K562 (cell line): ENCODE measurements at regions not wholly inside any gene's neighbourhood (a gene's known extent, or its start where the extent isn't known, plus 50 kb on each side); places are given as distances from the start of the nearest gene placed in this dataset.

Experiments
- ATAC-seq: fragments of 200-7000 bp; cut with Tn5 transposase; 3 replicates; pipeline ENCODE4 v1.9.1; 2020; ENCODE audit warnings: moderate library complexity
- BruUV-seq: library from RNA; stranded (reverse); fragments of 400-500 nt; replicated peaks from 2 replicates; lab custom pipeline; 2021; lab: Mats Ljungman, UMichigan
- CTCF ChIA-PET: fragments of 300-600 bp; formaldehyde crosslinking; extraction: SDS; loops from one replicate; lab custom pipeline; 2021; ENCODE audit warnings: low intra/inter-chr PET ratio; lab: Yijun Ruan, JAX
- POLR2A ChIA-PET: fragments of 300-600, 350-650 bp; sonication (Branson Sonifier 250); formaldehyde crosslinking; extraction: SDS; loops from one replicate; lab custom pipeline; 2021; ENCODE audit warnings: antibody characterized with exemption, inconsistent platforms; lab: Yijun Ruan, JAX
- DNase-seq, 4 experiments: peaks; one replicate each; pipeline versions ENCODE4 v3.0.0 to v3.0.0-alpha.2; 2011 to 2018; ENCODE audit warnings: low spot score in 3 of 4, mixed read lengths in 3 of 4; ENCODE audit errors: extremely low read depth in 1 of 4
- FAIRE-seq: peaks from 2 replicates; lab custom pipeline; 2011; peaks lifted over from hg19 to GRCh38; lab: Jason Lieb, UNC
- H2AFZ ChIP-seq: 2 replicates; pipeline ENCODE4 v1.6.0; 2011; ENCODE audit warnings: low read depth, low read length, control low read depth, inconsistent platforms
- H3K27ac ChIP-seq: fragments of 200-600 bp; 3 replicates; pipeline ENCODE4 v1.8.0; 2011; ENCODE audit warnings: low read depth, mild to moderate bottlenecking, control low read depth, inconsistent platforms, low read length, moderate library complexity, mixed read lengths; ENCODE audit errors: extremely low read depth
- H3K27me3 ChIP-seq, 2 experiments: fragments of 300-600 bp in 1 of 2; 2 replicates in 1 of 2; 3 replicates in 1 of 2; pipeline versions ENCODE4 v1.6.0 to v1.8.0; 2011; ENCODE audit warnings: inconsistent platforms in 2 of 2, low read length in 2 of 2, mild to moderate bottlenecking in 1 of 2, mixed read lengths in 1 of 2, moderate library complexity in 1 of 2; ENCODE audit not compliant: control insufficient read depth in 2 of 2, insufficient read depth in 2 of 2
- H3K36me3 ChIP-seq: fragments of 300-600 bp; 3 replicates; pipeline ENCODE4 v1.8.0; 2011; ENCODE audit warnings: mild to moderate bottlenecking, low read length, inconsistent platforms; ENCODE audit not compliant: control insufficient read depth, insufficient read depth
- H3K4me1 ChIP-seq, 2 experiments: fragments of 200-600 bp in 1 of 2; replicated peaks in 1 of 2; 2 replicates in 1 of 2; 3 replicates in 1 of 2; pipeline versions ENCODE4 v1.5.1 to v1.8.0; 2011; ENCODE audit warnings: inconsistent platforms in 2 of 2, low read length in 2 of 2, mild to moderate bottlenecking in 1 of 2, mixed read lengths in 1 of 2, moderate library complexity in 1 of 2; ENCODE audit not compliant: control insufficient read depth in 2 of 2, insufficient read depth in 2 of 2
- H3K4me2 ChIP-seq: 2 replicates; pipeline ENCODE4 v1.6.1; 2011; ENCODE audit warnings: low read length, control low read depth, inconsistent platforms, mixed read lengths; ENCODE audit not compliant: insufficient read depth
- H3K4me3 ChIP-seq: fragments of 200-600 bp; sonication (generic), shearing (Covaris generic); 2 replicates; pipeline ENCODE4 v1.5.1; 2016; ENCODE audit warnings: control low read depth, inconsistent platforms
- H3K79me2 ChIP-seq: fragments of 200-600 bp; 3 replicates; pipeline ENCODE4 v1.8.0; 2011; ENCODE audit warnings: low read length, inconsistent platforms; ENCODE audit not compliant: control insufficient read depth, insufficient read depth
- H3K9ac ChIP-seq, 2 experiments: 2 replicates each; pipeline versions ENCODE4 v1.6.0 to v1.6.1; 2011; ENCODE audit warnings: low read depth in 2 of 2, low read length in 2 of 2, control low read depth in 1 of 2, inconsistent platforms in 1 of 2, mild to moderate bottlenecking in 1 of 2, mixed read lengths in 1 of 2; ENCODE audit not compliant: insufficient read depth in 1 of 2
- H3K9me1 ChIP-seq: one replicate; pipeline ENCODE4 v1.6.0; 2011; ENCODE audit warnings: inconsistent platforms, mild to moderate bottlenecking, low read length, moderate library complexity; ENCODE audit not compliant: control insufficient read depth, insufficient read depth
- H3K9me3 ChIP-seq: replicated peaks from 2 replicates; pipeline ENCODE4 v1.5.1; 2011; ENCODE audit warnings: low read depth, low read length, inconsistent platforms; ENCODE audit not compliant: control insufficient read depth, insufficient read depth
- H4K20me1 ChIP-seq: replicated peaks from 2 replicates; pipeline ENCODE4 v1.6.1; 2011; ENCODE audit warnings: low read length, inconsistent platforms, mixed read lengths; ENCODE audit not compliant: control insufficient read depth, insufficient read depth
- BRF1 ChIP-seq: IDR thresholded peaks from 3 replicates; pipeline ENCODE4 v1.6.1; 2011; ENCODE audit warnings: borderline replicate concordance, mild to moderate bottlenecking; ENCODE audit not compliant: insufficient read length; ENCODE audit errors: extremely low read depth
- ESRRA ChIP-seq: fragments of 450-650 bp; IDR thresholded peaks from 2 replicates; pipeline ENCODE4 v1.6.1; 2014; ENCODE audit warnings: low read depth, mild to moderate bottlenecking, moderate library complexity, borderline replicate concordance
- ZC3H11A ChIP-seq: IDR thresholded peaks from 2 replicates; pipeline ENCODE4 v1.6.1; 2012; ENCODE audit warnings: low read depth, low read length, improper control_type of control experiment
- ZNF311 ChIP-seq: fragments of 250-450 bp; sonication (Bioruptor Pico); IDR thresholded peaks from 2 replicates; pipeline ENCODE4 v1.4.0; 2020; ENCODE audit warnings: mild to moderate bottlenecking, moderate library complexity
- ZNF347 ChIP-seq: fragments of 450-650 bp; formaldehyde crosslinking; IDR thresholded peaks from 2 replicates; pipeline ENCODE4 v1.4.0; 2020; ENCODE audit warnings: low read depth, mild to moderate bottlenecking, moderate library complexity
- WGBS: fragments of 100-300 bp; shearing (Covaris generic); methylation state at CpG from one replicate; pipeline ENCODE4 v1.1.6; 2016; ENCODE audit warnings: low coverage, mixed read lengths; ENCODE audit not compliant: insufficient coverage; ENCODE audit errors: missing lambda C conversion rate; 5-methylcytosine and 5-hydroxymethylcytosine counted together
- in situ Hi-C: fragments of 300-500 bp; cut with MboI; formaldehyde crosslinking; loops from 4 replicates; pipeline ENCODE4 v1.15.0; 2018; ENCODE audit warnings: inconsistent platforms, mixed read lengths
- intact Hi-C: fragments of 100-400 bp; cut with micrococcal nuclease; formaldehyde crosslinking; loops from 2 replicates; pipeline ENCODE4 v1.14.2; 2022

DNA sequence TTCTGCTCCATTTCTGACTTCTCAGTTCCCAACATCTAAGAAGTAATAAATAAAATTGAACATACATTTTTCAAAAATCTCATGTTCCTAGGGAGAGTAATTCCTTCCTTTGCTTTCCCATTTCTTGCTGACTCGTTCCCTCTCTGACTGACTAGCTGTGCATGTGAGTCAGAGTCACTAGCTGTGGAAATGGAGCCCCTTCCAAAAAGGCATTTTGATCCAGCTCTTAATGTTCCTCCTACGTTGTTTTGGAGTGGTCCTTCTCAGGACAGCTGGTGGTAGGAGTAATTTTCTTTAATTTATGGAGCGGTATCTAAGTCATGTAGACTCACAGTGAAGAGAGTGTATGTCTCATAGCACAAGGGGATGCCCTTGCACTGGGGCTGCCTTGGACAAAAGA, 460.2 kb downstream of the GADD45G start:
- WGBS, result 0% methylated on average over 3 of the region's 3 CpGs
- Histone ChIP-seq H3K9ac (no peak overlapping the region), H3K36me3 (no peaks in the 10 kb centered on the region), H3K9me1 (no peaks in the 10 kb centered on the region), H2AFZ (no peak overlapping the region), H3K4me2 (no peak overlapping the region), H3K27ac (no peak overlapping the region), H3K27me3 (no peaks in the 10 kb centered on the region), H3K9me3 (no peaks in the 10 kb centered on the region), H3K79me2 (no peaks in the 10 kb centered on the region), H3K4me3 (no peak overlapping the region)
- FAIRE-seq, result no peak
- POLR2A ChIA-PET, result no interaction called here
- in situ Hi-C loops (no loop called here), intact Hi-C loops (no loop called here)
- no TSS peak for BruUV-seq
- no peak for TF ChIP-seq ZNF311 (CRISPR knock-in tag)
- TF ChIP-seq, all 486 proteins: peak for 0
- ATAC-seq, result no peak
- CTCF ChIA-PET, result no interaction called here
- Histone ChIP-seq H4K20me1 (no peaks in the 10 kb centered on the region), H3K4me1 (no peaks in the 10 kb centered on the region)
- DNase-seq, result no peak

DNA sequence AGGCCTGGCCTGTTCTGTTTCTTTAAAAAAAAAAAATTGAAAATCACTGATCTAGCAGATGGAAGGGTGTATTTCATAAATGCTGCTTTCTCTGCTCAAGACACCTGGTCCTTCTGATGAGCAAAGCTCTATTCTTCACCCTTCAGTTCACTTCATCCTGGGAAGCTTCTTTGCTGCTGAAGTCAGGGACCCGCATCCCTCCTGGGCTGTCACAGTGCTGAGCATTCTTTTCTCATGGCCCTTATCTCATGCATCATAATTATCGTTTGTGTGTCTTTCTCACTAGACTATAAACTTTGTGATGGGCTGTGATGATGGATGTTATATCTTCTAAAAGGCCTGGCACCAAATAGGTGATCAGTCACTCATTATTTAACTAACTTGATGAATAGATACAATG, 461.0 kb downstream of the GADD45G start:
- BruUV-seq, result no TSS peak
- no peak for TF ChIP-seq ZC3H11A
- no peak for TF ChIP-seq BRF1
- TF ChIP-seq ZNF347 (CRISPR knock-in tag), result no peak
- no peak for TF ChIP-seq ESRRA
- TF ChIP-seq, all 486 proteins: peak for 0
- Histone ChIP-seq H3K4me3 (no peak overlapping the region), H3K27ac (no peak overlapping the region), H3K79me2 (no peaks in the 10 kb centered on the region), H3K4me2 (no peak overlapping the region), H3K27me3 (no peaks in the 10 kb centered on the region), H3K9ac (no peak overlapping the region), H3K9me3 (no peaks in the 10 kb centered on the region), H3K4me1 (no peaks in the 10 kb centered on the region), H2AFZ (no peak overlapping the region), H3K36me3 (no peaks in the 10 kb centered on the region), H4K20me1 (no peaks in the 10 kb centered on the region), H3K9me1 (no peaks in the 10 kb centered on the region)
- CTCF ChIA-PET, result no interaction called here
- intact Hi-C loops (no loop called here), in situ Hi-C loops (no loop called here)
- ATAC-seq (no peak), FAIRE-seq (no peak), DNase-seq (no peak)
- POLR2A ChIA-PET, result no interaction called here
- WGBS, result 0% methylated on average over 2 of the region's 2 CpGs
